ENCODE measurements at regions not wholly inside any gene's neighbourhood (a gene's known extent, or its start where the extent isn't known, plus 50 kb on each side); places are given as distances from the start of the nearest gene placed in this dataset.

GRCh38 chr1:88557014-88557413, 127.1 kb upstream of the PKN2 start:
- no peak for TF ChIP-seq CTCF (IDR thresholded peaks at IDR 0.05)
- no peak for TF ChIP-seq POLR2A (IDR thresholded peaks at IDR 0.05)

All from body of pancreas (tissue), 4 donors.